ENCODE measurements at regions not wholly inside any gene's neighbourhood (a gene's known extent, or its start where the extent isn't known, plus 50 kb on each side); places are given as distances from the start of the nearest gene placed in this dataset.
"Not testable (repeated sequence)": the region's sequence is repeated elsewhere in the genome, so short reads cannot be mapped to it uniquely, and the experiment has no call there.

DNA sequence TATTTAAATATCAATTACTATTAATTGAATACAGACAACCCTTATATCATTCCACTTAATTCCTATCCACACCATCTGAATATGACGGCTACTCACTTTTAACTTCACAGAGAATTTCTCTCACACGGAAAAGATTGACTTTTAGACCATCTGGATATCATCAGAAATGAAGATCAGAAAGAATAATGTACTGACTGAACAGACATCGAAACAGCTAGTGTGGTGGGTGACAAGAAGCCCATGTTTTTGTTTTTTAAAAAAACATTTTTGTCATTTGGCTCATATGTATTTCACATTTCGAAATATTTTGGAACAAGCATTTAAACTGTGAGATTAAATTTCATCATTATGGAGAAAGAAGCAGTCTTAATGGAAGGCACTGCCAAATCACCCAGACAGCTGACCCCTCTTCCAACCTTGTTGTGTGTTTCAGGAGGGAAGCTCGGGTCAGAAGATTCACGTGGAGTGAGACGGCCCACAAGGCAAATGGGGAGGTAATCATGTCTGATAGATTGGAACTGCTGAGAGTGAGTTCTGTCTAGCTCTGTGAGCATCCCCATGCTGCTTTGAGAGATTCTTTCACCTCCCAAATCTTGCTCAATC, 204.2 kb upstream of the RASGEF1B start:
- H3K36me3 Mint-ChIP-seq (ENCODE audit: low read depth), result no peaks in the 10 kb centered on the region
- WGBS, 2 experiments (ENCODE audit: insufficient coverage in 1 of 2, insufficient read length in 1 of 2), result 91 to 94% methylated on average over 3 to 7 of the region's 7 CpGs
- TF ChIP-seq, protein P1, sequence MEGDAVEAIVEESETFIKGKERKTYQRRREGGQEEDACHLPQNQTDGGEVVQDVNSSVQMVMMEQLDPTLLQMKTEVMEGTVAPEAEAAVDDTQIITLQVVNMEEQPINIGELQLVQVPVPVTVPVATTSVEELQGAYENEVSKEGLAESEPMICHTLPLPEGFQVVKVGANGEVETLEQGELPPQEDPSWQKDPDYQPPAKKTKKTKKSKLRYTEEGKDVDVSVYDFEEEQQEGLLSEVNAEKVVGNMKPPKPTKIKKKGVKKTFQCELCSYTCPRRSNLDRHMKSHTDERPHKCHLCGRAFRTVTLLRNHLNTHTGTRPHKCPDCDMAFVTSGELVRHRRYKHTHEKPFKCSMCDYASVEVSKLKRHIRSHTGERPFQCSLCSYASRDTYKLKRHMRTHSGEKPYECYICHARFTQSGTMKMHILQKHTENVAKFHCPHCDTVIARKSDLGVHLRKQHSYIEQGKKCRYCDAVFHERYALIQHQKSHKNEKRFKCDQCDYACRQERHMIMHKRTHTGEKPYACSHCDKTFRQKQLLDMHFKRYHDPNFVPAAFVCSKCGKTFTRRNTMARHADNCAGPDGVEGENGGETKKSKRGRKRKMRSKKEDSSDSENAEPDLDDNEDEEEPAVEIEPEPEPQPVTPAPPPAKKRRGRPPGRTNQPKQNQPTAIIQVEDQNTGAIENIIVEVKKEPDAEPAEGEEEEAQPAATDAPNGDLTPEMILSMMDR (conservative IDR thresholded peaks at IDR 0.05), result no peak
- peaks cover 3% of the 10 kb centered on the region for H3K4me1 ChIP-seq (ENCODE audit: control insufficient read depth, insufficient read depth, low read length)
- H3K9ac ChIP-seq (ENCODE audit: extremely low read depth, low read length, poor library complexity, severe bottlenecking), result no peak overlapping the region
- H3K27ac ChIP-seq (ENCODE audit: low read depth, low read length), result no peak overlapping the region
- no peaks in the 10 kb centered on the region for H3K36me3 ChIP-seq (ENCODE audit: control insufficient read depth, insufficient read depth, low read length)
- H3K4me1 Mint-ChIP-seq, result peaks cover 8% of the 10 kb centered on the region
- H3K9me3 Mint-ChIP-seq, result no peaks in the 10 kb centered on the region
- H3K4me3 Mint-ChIP-seq, result no peak overlapping the region
- no peak overlapping the region for H3K4me3 ChIP-seq (ENCODE audit: low read length)
- H3K27me3 Mint-ChIP-seq (ENCODE audit: insufficient read depth), result peaks cover 2% of the 10 kb centered on the region
- no peaks in the 10 kb centered on the region for H3K9me3 ChIP-seq (ENCODE audit: control insufficient read depth, low read length)
- no peak for DNase-seq
- no peak overlapping the region for H3K27ac Mint-ChIP-seq
- no peaks in the 10 kb centered on the region for H3K27me3 ChIP-seq (ENCODE audit: control insufficient read depth, insufficient read depth, low read length, poor library complexity, severe bottlenecking)

DNA sequence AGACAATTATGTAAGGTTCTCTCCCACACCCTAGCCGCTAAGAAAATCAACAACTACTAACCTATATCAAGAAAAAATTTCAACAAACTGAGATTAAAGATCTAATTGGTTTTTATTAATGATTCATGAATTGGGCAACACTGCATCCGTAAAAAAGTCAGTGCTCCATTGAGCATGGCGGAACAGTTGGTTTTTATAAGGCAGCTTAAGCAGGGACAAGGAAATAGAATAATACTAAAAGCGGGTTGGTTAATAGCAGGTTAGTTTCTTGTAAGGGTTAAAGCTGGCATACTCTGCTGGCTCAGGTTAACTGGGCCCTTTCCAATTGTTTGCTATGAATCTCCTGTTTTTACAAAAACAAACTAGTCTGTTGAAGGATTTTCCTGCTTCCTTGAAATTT, 202.3 kb upstream of the RASGEF1B start:
- Histone ChIP-seq H3K4me3 (ENCODE audit: low read length) (no peak overlapping the region), H3K4me1 (ENCODE audit: control insufficient read depth, insufficient read depth, low read length) (peaks cover 6% of the 10 kb centered on the region), H3K9me3 (ENCODE audit: control insufficient read depth, low read length) (no peaks in the 10 kb centered on the region), H3K27me3 (ENCODE audit: control insufficient read depth, insufficient read depth, low read length, poor library complexity, severe bottlenecking) (no peaks in the 10 kb centered on the region), H3K9ac (ENCODE audit: extremely low read depth, low read length, poor library complexity, severe bottlenecking) (no peak overlapping the region), H3K36me3 (ENCODE audit: control insufficient read depth, insufficient read depth, low read length) (no peaks in the 10 kb centered on the region), H3K27ac (ENCODE audit: low read depth, low read length) (no peak overlapping the region)
- peaks cover 18% of the 10 kb centered on the region for H3K4me1 Mint-ChIP-seq
- no peak overlapping the region for H3K27ac Mint-ChIP-seq
- 80 to 86% methylated on average over 3 to 4 of the region's 4 CpGs for WGBS, 2 experiments (ENCODE audit: insufficient coverage in 1 of 2, insufficient read length in 1 of 2)
- no peaks in the 10 kb centered on the region for H3K9me3 Mint-ChIP-seq
- TF ChIP-seq, protein P1 (conservative IDR thresholded peaks at IDR 0.05), result no peak
- DNase-seq, result no peak
- no peaks in the 10 kb centered on the region for H3K27me3 Mint-ChIP-seq (ENCODE audit: insufficient read depth)
- H3K36me3 Mint-ChIP-seq (ENCODE audit: low read depth), result no peaks in the 10 kb centered on the region
- no peak overlapping the region for H3K4me3 Mint-ChIP-seq

DNA sequence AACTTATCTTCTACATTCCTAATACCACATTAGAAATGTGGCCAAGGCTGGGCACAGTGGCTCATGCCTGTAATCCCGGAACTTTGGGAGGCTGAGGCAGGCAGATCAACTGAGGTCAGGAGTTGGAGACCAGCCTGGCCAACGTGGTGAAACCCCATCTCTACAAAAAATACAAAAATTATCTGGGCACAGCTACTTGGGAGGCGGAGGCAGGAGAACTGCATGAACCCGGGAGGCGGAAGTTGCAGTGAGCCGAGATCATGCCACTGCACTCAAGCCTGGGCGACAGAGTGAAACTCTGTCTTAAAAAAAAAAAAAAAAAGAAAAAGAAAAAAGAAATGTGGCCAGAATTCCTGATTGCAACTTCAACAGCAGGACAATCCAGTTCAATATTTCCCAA, 196.6 kb upstream of the RASGEF1B start:
- H3K9ac ChIP-seq (ENCODE audit: extremely low read depth, low read length, poor library complexity, severe bottlenecking); H3K4me3 ChIP-seq (ENCODE audit: low read length); H3K36me3 Mint-ChIP-seq (ENCODE audit: low read depth); H3K9me3 Mint-ChIP-seq; H3K9me3 ChIP-seq (ENCODE audit: control insufficient read depth, low read length); H3K36me3 ChIP-seq (ENCODE audit: control insufficient read depth, insufficient read depth, low read length); H3K4me1 ChIP-seq (ENCODE audit: control insufficient read depth, insufficient read depth, low read length); H3K4me3 Mint-ChIP-seq; H3K27ac Mint-ChIP-seq; H3K27me3 ChIP-seq (ENCODE audit: control insufficient read depth, insufficient read depth, low read length, poor library complexity, severe bottlenecking); H3K27me3 Mint-ChIP-seq (ENCODE audit: insufficient read depth); H3K27ac ChIP-seq (ENCODE audit: low read depth, low read length); DNase-seq: not testable (repeated sequence)
- H3K4me1 Mint-ChIP-seq, result peaks cover 26% of the 10 kb centered on the region
- 86 to 92% methylated on average over 6 to 7 of the region's 7 CpGs for WGBS, 2 experiments (ENCODE audit: insufficient coverage in 1 of 2, insufficient read length in 1 of 2)

DNA sequence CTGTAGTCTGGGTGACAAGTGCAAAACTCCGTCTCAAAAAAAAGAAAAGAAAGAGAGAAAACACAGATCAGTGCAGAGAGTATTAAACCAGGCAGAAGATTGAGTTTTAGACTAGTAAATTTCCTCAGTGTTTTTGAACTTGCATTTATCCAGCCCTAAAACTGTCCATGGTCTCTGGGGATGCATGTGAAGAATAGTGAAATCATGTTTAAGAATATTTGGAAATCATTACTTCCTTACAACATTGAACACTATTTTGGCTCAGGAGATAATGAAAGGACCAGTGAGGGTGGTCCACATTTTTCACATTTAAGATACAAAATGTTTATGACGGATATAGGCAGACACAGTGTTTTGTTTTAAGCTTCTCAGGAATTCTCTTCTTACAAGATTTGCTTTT, 195.8 kb upstream of the RASGEF1B start:
- no peak overlapping the region for H3K27ac Mint-ChIP-seq
- H3K4me3 Mint-ChIP-seq, result no peak overlapping the region
- no peaks in the 10 kb centered on the region for H3K9me3 Mint-ChIP-seq
- 92 to 100% methylated on average over 1 to 2 of the region's 2 CpGs for WGBS, 2 experiments (ENCODE audit: insufficient coverage in 1 of 2, insufficient read length in 1 of 2)
- Histone ChIP-seq H3K27ac (ENCODE audit: low read depth, low read length) (no peak overlapping the region), H3K36me3 (ENCODE audit: control insufficient read depth, insufficient read depth, low read length) (no peaks in the 10 kb centered on the region), H3K4me1 (ENCODE audit: control insufficient read depth, insufficient read depth, low read length) (peaks cover 6% of the 10 kb centered on the region), H3K9me3 (ENCODE audit: control insufficient read depth, low read length) (no peaks in the 10 kb centered on the region), H3K4me3 (ENCODE audit: low read length) (no peak overlapping the region), H3K9ac (ENCODE audit: extremely low read depth, low read length, poor library complexity, severe bottlenecking) (no peak overlapping the region), H3K27me3 (ENCODE audit: control insufficient read depth, insufficient read depth, low read length, poor library complexity, severe bottlenecking) (no peaks in the 10 kb centered on the region)
- no peaks in the 10 kb centered on the region for H3K27me3 Mint-ChIP-seq (ENCODE audit: insufficient read depth)
- no peaks in the 10 kb centered on the region for H3K36me3 Mint-ChIP-seq (ENCODE audit: low read depth)
- no peak for DNase-seq
- TF ChIP-seq, protein P1 (conservative IDR thresholded peaks at IDR 0.05), result no peak
- peaks cover 26% of the 10 kb centered on the region for H3K4me1 Mint-ChIP-seq
